ENCODE measurements at regions not wholly inside any gene's neighbourhood (a gene's known extent, or its start where the extent isn't known, plus 50 kb on each side); places are given as distances from the start of the nearest gene placed in this dataset.
A peak's percentile ranks its signal among the peaks of the same experiment; 100 is the strongest.

GRCh38 chr6:144599615-144600014 is 314.5 kb downstream of the UTRN start:
- DNase-seq: no peak
- H3K27me3 Mint-ChIP-seq (ENCODE audit: low read depth): no peaks in the 10 kb centered on the region
- no peak overlapping the region for H3K27ac ChIP-seq (ENCODE audit: insufficient read length, low read depth, low read length)

More at GRCh38 chr6:144599615-144600014, 314.5 kb downstream of the UTRN start:
- Histone ChIP-seq H2BK12ac (ENCODE audit: insufficient read length, low read depth, low read length) (no peak overlapping the region), H3K18ac (ENCODE audit: insufficient read length, low read depth, low read length) (no peak overlapping the region), H3K4me2 (ENCODE audit: insufficient read depth, insufficient read length, low read length) (no peak overlapping the region), H3K9ac (ENCODE audit: extremely low read depth, insufficient read length, low read length) (no peak overlapping the region), H3T11ph (ENCODE audit: low read length) (no peak overlapping the region), H3K23ac (ENCODE audit: insufficient read length, low read depth, low read length) (no peak overlapping the region), H4K91ac (ENCODE audit: insufficient read length, low read depth, low read length) (no peak overlapping the region), H2BK15ac (ENCODE audit: low read depth, low read length) (no peak overlapping the region), H4K20me1 (ENCODE audit: control insufficient read depth, insufficient read depth, insufficient read length) (no peaks in the 10 kb centered on the region), H3K23me2 (ENCODE audit: insufficient read length, low read depth, low read length, poor library complexity, severe bottlenecking) (no peaks in the 10 kb centered on the region), H2BK20ac (ENCODE audit: low read depth, low read length, poor library complexity, severe bottlenecking) (no peak overlapping the region), H3K9me3 (ENCODE audit: control insufficient read depth, low read depth, low read length) (no peaks in the 10 kb centered on the region), H3K27me3 (ENCODE audit: insufficient read depth, low read length) (no peaks in the 10 kb centered on the region), H2AK5ac (ENCODE audit: insufficient read length, low read length) (no peak overlapping the region), H3K4ac (ENCODE audit: low read depth, low read length) (no peak overlapping the region), H3K14ac (ENCODE audit: insufficient read depth, low read length) (no peak overlapping the region), H4K5ac (ENCODE audit: insufficient read length, low read depth, low read length) (no peak overlapping the region), H3K79me1 (ENCODE audit: insufficient read depth, low read depth, low read length, poor library complexity, severe bottlenecking) (no peaks in the 10 kb centered on the region), H3K56ac (ENCODE audit: insufficient read length, low read depth, low read length) (no peak overlapping the region), H4K8ac (replicated peaks; ENCODE audit: insufficient read length, low read depth, low read length) (no peak overlapping the region), H3K4me1 (ENCODE audit: insufficient read depth, low read length) (no peaks in the 10 kb centered on the region), H2BK120ac (ENCODE audit: low read depth, low read length, poor library complexity, severe bottlenecking) (no peak overlapping the region), H2BK5ac (ENCODE audit: insufficient read length, low read length) (no peak overlapping the region), H2AFZ (ENCODE audit: low read length) (no peak overlapping the region), H3K79me2 (ENCODE audit: insufficient read depth, low read length) (no peaks in the 10 kb centered on the region)
- Mint-ChIP-seq H3K27ac (peak overlapping the region in 1 of 3 experiments; percentile 56; a peak in 1 of 7 replicates), H3K36me3 (ENCODE audit: insufficient read depth in 1 of 3, low read depth in 3 of 3) (peaks cover 17 to 71% (median 22%) of the 10 kb centered on the region in 3 experiments), H3K4me3 (no peak overlapping the region), H3K9me3 (peaks cover 15 to 16% of the 10 kb centered on the region in 2 experiments), H3K4me1 (peaks cover 5 to 12% of the 10 kb centered on the region in 2 experiments; a peak in 3 of 4 replicates)
- no peak for TF ChIP-seq CTCF (conservative IDR thresholded peaks at IDR 0.05)
- no CpG with 5 or more reads among the region's 1 CpG for WGBS (ENCODE audit: extremely low coverage, insufficient read length, low lambda C conversion rate)

All from H9 (cell line).